CD4-positive, alpha-beta T cell treated with Interferon gamma for 1 hour (primary cell): ENCODE measurements at regions not wholly inside any gene's neighbourhood (a gene's known extent, or its start where the extent isn't known, plus 50 kb on each side); places are given as distances from the start of the nearest gene placed in this dataset.
"Not testable (repeated sequence)": the region's sequence is repeated elsewhere in the genome, so short reads cannot be mapped to it uniquely, and the experiment has no call there.

Source experiments
- DNase-seq: peaks from one replicate; pipeline ENCODE4 v3.0.0-alpha.2; 2020

DNA sequence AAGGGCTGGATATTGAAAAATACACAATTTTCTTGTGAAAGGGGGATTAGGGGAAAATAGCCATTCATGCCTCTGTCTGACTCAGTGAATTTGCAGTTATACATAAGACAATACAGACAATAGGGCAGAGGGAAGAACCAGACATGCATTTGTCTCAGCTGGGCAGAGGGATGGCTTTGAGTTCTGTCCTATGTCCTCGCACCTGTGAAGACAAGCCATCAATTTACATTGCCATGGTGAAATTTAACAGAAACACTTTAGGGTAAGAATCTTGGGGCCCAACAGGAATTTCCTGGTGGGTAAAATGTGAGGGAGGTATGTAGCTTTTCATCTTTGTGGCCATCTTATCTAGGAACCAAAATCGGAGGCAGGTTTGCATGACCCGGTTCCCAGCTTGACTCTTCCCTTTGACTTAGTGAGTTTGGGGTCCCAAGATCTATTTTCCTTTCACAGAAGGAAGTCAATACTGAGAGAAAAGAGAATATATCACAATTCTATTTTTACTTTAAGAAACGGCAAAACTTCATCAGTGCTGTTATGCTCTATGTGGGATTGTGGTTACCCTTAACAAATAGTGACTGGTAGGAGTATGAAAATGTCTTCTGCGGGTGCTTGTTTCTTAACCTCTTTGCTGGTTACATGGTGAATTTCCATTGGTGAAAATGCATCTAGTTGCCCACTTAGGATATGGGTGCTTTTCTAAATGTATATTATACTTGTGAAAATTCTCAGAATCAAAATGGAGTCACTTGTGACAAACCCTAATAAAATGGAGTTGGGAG lies 221.8 kb downstream of the SPP2 start:
- DNase-seq = no peak

DNA sequence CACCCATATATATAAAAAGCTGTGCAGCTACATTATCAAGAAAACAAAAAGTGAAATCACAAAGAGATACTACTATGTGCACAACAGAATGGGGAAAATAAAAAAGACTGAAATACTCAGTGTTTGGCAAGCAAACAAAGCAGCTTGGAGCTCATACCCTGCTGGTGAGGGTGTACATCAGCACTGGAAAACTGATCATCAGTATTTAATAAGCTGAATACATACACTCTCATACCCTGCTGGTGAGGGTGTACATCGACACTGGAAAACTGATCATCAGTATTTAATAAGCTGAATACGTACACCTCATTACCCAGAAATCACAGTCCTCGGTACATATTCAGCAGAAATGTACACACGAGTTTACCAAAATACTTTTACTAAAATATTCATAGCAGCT lies 220.8 kb downstream of the SPP2 start:
- DNase-seq = no peak

DNA sequence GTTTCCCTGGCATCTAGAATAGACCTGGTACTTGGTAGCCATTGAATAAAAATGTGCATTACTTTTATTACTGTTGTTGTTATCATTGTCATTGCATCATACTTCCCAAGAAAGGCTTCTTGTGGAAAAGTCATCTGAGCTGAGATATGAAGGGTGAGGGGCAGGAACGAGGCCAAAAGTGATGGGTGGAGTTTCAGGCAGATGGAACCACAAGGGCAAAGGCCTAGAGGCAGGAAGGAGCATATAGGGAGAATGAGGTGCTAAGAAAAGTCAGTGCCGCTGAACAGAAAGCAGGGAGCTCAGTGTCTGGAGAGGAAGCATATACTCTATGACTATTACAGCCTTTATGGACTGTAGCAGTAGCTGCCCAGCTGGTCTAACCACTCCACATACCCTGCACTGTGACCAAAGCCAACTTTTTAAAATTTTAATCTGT lies 219.3 kb downstream of the SPP2 start:
- DNase-seq = no peak

DNA sequence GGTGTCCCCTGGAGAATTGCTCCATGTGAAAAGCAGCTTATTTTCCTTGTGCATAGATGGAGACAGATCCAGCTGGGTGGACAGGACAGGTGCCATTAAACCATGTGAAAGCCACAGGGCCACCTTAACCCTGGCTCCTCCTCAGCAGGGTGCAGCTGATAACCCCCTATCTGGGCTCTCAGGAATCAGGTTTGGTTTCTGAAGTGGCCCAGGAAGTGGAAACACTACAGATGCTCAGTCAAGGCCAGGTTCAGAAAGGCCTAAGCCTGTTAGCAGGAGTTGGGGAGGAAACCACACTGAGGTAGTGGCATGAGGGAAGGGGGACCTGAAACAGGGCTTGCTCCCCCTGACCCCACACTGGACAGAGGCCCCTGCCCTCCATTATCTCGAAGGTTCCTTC lies 217.0 kb downstream of the SPP2 start:
- DNase-seq = no peak

DNA sequence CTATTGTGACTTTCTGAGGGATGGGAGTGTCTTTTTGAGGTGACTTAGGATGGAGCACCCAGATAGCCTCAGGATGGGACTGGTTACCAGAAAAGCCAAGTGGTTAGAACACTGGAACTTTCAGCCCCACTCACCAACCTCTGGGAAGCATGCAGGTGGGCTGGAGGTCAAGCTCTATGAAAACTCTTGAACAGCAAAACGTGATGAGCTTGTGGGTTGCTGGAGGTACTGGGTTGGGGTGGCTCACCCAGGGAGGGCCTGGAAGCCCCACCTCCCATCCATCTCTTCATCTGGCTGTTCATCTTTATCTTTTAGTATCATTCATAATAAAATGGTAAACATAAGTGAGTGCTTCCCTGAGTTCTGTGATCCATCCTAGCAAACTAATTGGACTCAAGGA lies 216.4 kb downstream of the SPP2 start:
- no peak for DNase-seq

DNA sequence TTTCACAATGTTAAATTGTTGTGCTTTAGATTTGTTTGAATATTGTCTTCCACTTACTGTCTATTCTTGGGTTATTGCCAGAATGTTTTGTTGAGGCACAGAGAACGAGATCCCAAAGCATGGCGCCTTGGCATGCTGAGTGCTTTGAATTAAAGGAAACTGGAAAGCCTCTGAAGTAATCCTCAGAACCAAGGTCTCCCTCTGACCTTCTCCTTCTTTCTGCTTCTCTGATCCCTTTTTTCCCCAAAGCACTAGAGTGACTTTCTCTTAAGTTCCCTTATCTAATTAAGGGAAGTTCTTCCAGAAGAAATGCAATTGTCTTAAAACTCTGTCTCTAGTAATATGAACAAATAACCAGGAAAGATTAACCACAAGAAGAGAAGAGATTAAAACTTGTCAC lies 214.7 kb downstream of the SPP2 start:
- DNase-seq = no peak

DNA sequence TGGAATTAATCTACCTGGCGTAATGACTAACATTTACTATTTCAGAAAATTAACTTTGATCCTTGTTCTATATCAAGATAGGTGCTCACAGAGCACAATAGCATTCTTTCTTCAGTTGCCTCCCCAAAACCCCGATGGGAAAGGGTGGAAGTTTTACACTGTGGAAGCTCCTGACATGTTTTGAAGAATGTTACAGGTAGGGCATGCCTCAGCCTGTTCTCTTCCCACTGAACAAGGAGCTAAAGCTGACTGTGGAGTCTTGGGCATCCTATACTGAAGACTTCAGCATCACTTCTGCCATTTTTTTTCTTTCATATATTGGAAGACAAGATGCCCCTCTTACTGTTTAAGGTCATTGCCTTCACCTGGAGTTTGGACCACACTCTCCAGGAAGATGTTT lies 211.2 kb downstream of the SPP2 start:
- no peak for DNase-seq

DNA sequence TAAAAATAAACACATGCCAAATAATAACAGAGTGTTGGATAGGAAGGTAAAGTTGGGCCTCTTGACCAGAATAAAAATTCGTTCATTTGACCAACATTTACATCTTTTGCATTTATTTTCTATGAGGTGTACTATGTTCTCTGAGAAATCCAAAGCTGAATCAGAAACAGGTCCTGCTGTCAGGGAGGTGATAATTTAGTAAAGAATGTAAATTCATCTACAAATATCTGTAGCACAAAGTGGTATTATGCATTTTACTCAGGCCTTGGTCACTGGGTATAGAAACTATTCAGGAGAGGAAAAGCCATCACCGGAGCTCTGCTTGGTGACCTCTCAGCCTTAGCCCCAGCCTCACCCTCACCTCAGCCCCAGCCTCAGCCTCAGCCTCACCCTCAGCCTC lies 208.9 kb downstream of the SPP2 start:
- no peak for DNase-seq

DNA sequence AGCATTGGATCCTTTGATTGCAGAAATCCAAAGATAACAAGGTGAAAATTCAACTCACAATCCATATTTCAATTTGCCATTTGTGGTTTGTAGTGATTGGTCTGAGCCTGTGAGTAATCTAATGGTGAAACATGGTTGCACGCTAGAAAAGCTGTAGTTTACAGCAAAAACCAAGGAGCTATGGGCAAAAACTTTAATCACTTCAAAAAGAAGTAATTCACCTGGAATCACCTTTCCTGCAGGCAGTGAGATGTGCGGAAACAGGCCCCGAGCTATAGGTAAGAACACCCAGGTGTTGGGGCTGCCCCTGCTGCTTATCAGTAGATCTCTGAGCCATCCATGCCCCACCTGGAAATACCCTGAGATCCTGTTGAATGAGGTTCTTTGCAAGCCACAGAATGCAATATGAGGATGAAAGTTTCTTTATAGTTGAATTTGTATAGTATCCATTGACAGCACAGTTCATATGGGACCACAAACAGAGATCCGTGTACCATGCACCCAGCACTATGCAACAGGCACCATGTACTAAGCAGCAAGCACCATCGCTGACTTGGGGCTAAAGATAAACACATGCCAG lies 208.2 kb downstream of the SPP2 start:
- no peak for DNase-seq

DNA sequence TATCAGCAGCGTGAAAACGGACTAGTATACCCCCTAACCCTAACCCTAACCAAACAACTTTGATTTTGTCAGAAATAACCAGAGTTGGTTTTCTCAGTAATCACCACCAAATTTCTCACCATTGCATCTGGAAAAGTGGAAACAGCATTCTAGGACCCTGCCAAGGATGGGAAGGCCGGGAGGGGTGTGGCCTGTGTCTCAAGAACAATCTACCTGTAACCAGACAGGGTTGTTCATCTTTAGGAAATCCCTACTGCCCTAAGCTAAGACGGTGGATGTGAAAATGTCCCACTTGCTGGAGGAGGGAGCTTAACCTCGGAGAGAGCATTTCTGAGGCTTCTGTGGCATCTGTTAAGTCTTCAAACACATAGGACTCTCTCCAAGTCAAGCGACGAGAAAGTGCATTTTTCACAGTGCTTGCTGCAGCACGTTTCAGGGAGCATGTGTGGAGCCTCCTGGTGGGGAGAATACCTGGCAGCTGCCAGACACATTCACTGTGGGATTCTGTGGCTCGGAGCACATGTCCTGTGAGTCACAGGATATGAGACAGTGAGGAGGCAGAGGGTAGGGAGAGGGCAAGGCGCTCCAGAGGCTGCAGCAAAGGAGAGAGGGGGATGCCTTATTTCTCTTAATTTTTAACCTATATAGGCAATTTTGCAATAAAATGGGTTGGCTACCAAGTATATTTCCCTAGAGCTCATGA lies 207.5 kb downstream of the SPP2 start:
- DNase-seq = no peak

DNA sequence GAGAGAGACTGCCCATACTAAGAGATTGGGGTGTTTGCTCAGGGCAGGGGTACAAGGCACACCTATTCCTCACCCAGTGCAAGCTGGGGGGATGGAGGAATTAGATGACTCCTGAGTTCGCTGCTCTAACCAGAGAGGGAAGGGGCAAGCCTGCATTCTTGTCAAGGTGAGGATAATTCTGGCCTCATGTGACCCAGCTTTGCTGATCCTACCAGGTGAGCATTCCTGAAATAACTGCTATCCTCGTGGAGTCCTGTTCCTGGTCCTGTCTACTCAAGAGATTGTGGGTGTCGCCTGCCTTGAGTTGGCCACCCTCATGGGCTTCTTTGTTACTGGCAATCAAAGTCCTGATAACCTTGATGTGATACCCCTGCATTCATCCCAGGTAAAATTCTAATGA lies 206.0 kb downstream of the SPP2 start:
- no peak for DNase-seq

DNA sequence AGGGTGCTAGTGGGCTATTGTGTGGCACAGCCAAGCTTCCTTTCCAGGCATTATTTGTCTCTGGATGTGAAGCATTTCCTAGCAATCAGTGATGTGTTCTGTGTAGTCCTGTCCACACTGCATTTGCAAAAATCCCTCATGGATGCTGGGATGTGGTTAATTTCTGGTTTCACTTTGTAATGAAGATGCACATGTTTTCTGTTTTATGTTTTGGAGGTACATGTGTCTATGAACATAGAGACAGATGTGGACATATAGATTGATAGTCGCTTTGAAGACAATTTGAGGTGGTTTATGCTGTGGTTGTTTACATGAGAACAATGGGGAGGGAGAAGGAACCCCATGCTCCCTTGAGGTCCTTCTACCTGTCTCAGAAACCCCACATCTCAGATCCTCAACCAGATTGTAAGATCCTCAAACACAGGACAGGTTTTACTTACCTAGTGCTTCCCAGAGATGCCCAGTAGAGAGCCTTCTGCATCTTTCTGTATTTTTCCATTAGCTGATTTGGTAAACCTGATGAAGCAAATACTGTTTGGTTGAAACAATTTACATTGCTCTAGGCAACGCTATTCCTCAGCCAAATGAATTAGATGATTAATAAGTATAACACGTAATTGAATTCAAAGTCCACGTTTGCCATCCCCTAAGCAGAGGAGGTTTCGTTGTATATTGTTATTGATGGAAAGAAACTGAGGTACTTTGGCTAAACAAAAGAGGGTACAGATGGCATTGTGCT lies 204.4 kb downstream of the SPP2 start:
- DNase-seq = no peak

DNA sequence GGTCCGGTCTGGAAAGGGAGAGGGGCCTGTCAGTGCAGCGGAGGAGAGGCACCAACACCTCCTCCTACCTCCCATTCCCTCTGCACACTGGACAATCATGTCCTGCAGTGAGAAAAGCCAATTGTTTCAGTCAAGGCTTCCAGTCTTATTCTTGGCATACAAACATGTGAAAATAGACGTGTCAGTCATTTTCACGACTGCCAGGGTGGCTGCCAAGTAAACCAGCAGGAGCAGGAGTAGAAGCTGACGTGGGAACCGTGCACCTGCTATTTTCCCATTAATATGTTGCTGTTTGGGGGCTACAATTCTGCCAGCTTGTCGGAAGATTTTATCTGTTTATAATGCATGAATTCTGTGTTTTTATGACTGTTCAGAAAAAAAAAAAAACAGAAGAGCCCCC lies 202.3 kb downstream of the SPP2 start:
- DNase-seq = no peak

DNA sequence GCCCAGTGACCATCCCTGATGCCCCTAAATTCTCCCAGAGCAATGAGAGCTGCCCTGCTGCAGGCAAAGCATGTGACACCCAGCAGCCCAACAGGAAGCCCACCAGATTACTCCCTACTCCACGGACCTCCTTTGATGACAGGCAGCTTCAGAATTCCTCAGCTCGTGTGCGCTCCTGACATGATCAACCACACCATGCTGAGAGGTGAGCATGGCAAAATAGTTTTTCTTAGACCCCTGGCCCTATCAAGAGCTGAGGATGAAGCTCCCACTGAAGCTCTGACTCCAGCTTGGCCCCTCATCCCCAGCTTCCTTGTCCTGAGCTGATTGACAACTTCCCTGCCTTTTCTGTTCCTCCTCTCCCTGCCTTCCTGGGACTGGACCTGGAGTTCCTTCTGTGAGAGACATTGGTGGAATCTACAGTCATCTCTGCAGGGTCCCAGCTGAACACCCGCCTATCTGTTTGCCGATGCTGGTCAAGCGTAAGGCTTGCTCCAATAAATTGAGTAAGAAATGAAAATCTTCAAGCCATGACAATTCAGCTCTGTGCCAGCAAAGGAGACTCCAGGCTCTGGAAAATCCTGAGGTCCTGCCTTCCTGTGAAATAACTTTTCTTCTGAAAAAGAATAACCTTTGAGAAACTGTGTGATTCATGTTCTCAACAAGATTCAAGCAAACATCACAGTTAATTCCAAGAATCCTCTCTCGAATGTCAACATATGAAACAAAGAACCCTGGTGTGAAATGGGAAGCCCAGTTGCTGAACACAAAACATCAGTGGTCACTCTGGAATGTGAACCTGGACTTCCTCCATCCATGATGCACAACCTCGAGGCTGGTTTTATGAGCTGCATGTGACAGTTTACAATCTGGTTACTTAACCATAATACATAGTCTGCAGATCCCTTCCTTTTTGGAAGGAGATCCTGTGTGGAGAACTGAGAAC lies 201.1 kb downstream of the SPP2 start:
- no peak for DNase-seq

DNA sequence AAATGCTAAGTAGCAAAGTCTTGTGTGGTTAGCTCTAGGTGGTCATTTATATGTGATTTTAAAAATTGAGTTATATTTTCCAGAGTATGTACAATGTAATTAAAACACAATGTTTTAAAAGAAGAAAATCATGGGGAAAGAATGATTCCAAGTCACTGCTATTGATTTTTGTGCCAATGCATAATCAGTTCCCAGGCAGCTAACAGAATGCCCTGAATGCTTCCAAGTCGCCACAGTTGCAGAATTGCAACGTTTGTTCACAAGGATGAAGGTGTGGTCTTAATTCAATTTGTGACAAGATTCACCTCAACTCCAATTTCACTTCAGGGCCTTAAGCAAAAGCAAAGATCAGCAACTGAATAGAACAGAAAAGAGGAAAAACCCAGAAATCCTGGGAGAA lies 200.4 kb downstream of the SPP2 start:
- DNase-seq = no peak

DNA sequence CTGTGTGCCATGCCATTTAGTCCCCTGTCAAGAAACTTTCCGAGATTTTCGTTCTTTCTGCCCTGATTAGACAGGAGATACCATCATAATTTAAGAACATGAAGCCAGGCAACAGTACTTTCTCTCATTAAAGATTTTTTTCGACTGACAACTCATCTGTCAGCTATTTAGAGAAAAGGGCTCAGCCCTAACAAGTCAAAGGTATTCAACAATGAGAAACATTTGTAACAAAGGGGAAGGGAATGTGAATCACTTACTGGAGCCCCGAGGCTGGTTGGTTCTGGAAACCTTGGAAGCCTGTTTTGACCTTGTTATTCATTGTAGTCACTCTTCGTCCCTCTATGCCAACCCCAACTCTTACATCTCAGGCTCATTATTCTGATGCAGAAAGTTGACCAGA lies 199.4 kb downstream of the SPP2 start:
- DNase-seq = no peak

DNA sequence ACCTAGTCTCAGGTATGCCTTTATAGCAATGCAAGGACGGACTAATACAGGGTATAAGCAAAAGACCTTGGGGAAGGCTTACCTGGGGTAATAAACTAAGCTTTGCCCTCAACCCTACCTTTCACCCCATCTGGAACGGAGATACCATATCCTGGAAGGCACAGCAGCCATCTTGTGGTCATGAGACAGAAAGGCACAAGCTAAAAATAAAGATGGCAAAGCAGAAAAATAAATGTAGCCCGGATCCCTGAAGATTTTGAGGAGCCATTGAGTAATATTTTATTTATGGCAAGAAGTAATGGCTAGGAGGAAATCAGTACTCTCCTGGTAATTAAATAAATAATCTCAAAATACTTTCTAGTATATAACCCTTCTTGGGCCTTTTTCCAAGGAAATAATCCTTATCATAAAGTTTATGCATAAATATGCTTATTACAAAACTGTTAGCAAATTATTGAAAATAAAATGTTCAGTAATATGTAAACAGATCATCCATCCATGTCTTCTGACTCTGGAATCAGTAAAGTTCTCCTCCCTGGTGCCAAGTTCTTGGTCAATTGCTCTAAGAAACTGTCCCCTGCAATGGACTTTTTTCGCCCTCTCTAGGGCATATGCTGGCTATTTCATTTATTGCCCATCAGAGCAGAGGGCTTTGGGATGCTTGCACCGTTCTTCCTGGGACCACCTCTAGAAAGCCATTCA lies 198.7 kb downstream of the SPP2 start:
- no peak for DNase-seq

DNA sequence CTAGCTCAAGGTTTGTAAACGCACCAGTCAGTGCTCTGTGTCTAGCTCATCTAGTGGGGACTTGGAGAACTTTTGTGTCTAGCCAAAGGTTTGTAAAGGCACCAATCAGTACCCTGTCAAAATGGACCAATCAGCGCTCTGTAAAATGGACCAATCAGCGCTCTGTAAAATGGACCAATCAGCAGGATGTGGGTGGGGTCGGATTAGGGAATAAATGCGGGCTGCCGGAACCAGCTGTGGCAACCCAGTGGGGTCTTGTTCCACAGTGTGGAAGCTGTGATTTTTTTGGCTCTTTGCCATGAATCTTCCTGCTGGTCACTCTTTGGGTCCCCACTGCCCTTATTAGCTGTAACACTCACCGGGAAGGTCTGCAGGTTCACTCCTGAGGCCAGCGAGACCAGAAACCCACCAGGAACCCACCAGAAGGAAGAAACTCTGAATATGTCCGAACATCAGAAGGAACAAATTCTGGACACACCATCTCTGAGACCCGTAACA lies 197.8 kb downstream of the SPP2 start:
- DNase-seq = not testable (repeated sequence)

DNA sequence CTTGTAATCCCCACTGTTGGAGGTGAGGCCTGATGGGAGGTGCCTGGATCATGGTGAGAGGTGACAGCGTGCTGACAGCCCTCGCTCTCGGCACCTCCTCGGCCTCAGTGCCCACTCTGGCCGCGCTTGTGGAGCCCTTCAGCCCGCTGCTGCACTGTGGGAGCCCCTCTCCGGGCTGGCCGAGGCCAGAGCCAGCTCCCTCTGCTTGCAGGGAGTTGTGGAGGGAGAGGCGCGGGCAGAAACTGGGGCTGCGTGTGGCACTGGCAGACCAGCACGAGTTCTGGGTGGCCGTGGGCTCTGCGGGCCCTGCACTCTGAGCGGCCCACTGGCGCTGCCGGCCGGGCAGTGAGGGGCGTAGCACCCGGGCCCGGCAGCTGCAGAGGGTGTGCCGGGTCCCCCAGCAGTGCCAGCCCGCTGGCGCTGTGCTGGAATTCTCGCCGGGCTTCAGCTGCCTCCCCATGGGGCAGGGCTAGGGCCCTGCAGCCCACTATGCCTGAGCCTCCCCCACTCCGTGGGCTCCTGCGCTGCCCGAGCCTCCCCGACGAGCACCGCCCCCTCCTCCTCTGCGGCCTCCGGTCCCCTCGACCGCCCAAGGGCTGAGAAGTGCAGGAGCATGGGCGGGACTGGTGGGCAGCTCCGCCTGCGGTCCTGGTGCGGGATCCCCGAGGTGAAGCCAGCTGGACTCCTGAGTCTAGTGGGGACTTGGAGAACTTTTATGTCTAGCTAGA lies 197.1 kb downstream of the SPP2 start:
- DNase-seq = no peak

DNA sequence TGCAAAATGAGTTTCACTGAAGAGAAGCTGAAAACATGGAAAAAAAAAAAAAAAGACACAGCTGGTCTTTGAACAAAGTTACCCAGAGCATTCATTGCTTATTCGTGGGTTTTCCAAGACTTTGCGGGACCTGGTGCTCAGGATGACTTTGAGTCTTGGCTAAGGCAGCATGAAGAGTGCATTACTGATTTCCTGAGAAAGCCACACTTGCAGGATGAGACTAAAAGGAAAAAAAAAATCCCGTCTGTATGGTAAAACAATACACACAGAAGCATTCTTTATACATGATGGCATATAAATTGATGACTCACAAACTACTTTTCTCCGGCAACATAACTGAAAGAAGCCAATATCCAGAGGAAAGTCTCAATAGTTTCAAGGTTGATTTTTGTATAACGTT lies 195.4 kb downstream of the SPP2 start:
- DNase-seq = no peak
